SU-DHL-6 (cell line): ENCODE measurements at regions not wholly inside any gene's neighbourhood (a gene's known extent, or its start where the extent isn't known, plus 50 kb on each side); places are given as distances from the start of the nearest gene placed in this dataset.

ENCODE experiments used
- H2AFZ ChIP-seq: fragments of 200-600 bp; sonication (generic); 2 replicates; pipeline ENCODE4 v1.6.1; 2014; ENCODE audit warnings: low read depth, mild to moderate bottlenecking, moderate library complexity, mixed read lengths, antibody characterized with exemption, low read length; ENCODE audit not compliant: severe bottlenecking
- H3F3A ChIP-seq: fragments of 200-600 bp; shearing (Covaris generic); 2 replicates; pipeline ENCODE4 v1.6.0; 2016; ENCODE audit warnings: antibody characterized with exemption, mild to moderate bottlenecking; ENCODE audit not compliant: insufficient read depth
- H3K27ac ChIP-seq: fragments of 200-600 bp; sonication (generic); 2 replicates; pipeline ENCODE4 v1.5.1; 2016; ENCODE audit warnings: low read depth, mild to moderate bottlenecking, low read length, moderate library complexity, mixed read lengths
- H3K27me3 ChIP-seq: fragments of 200-600 bp; sonication (generic), shearing (Covaris generic); 2 replicates; pipeline ENCODE4 v1.6.0; 2014; ENCODE audit warnings: mild to moderate bottlenecking, low read length
- H3K36me3 ChIP-seq: fragments of 200-600 bp; sonication (generic); 2 replicates; pipeline ENCODE4 v1.6.1; 2014; ENCODE audit warnings: mild to moderate bottlenecking, low read length, mixed read lengths
- H3K4me2 ChIP-seq: fragments of 300-600, 200-600 bp; shearing (Covaris generic), sonication (generic); 2 replicates; pipeline ENCODE4 v1.6.0; 2014; ENCODE audit warnings: low read length, low read depth, mild to moderate bottlenecking; ENCODE audit not compliant: poor library complexity, severe bottlenecking
- H3K4me3 ChIP-seq: fragments of 200-600 bp; sonication (generic); 2 replicates; pipeline ENCODE4 v1.5.1; 2014; ENCODE audit warnings: antibody characterized with exemption, low read length, mild to moderate bottlenecking, mixed read lengths; ENCODE audit not compliant: insufficient read depth, poor library complexity, severe bottlenecking
- H3K79me2 ChIP-seq: fragments of 200-600 bp; sonication (generic); 2 replicates; pipeline ENCODE4 v1.6.1; 2014; ENCODE audit warnings: mild to moderate bottlenecking, low read length, moderate library complexity; ENCODE audit not compliant: insufficient read depth
- H3K9ac ChIP-seq: fragments of 200-600 bp; sonication (generic); 2 replicates; pipeline ENCODE4 v1.7.0; 2014; ENCODE audit warnings: mild to moderate bottlenecking, low read length
- H3K9me2 ChIP-seq: fragments of 200-600 bp; sonication (generic); replicated peaks from 2 replicates; pipeline ENCODE4 v1.6.1; 2014; ENCODE audit warnings: low read length; ENCODE audit not compliant: insufficient read depth
- H3K9me3 ChIP-seq: fragments of 200-600 bp; sonication (generic); 2 replicates; pipeline ENCODE4 v1.6.1; 2014; ENCODE audit warnings: low read length, mixed read lengths; ENCODE audit not compliant: insufficient read depth
- H4K20me1 ChIP-seq: fragments of 200-600 bp; sonication (generic); 2 replicates; pipeline ENCODE4 v1.6.1; 2014; ENCODE audit warnings: low read depth, mild to moderate bottlenecking, antibody characterized with exemption, low read length, moderate library complexity, mixed read lengths
- EZH2phosphoT487 ChIP-seq: fragments of 200-600 bp; sonication (generic), shearing (Covaris generic); conservative IDR thresholded peaks from 2 replicates; pipeline ENCODE4 v1.6.1; 2018; ENCODE audit warnings: mild to moderate bottlenecking, antibody characterized with exemption, low read length, moderate library complexity, mixed read lengths
- TF ChIP-seq, protein P1 (sequence below): fragments of 200-600 bp; sonication (generic); IDR thresholded peaks from one replicate; pipeline ENCODE4 v1.5.1; 2017; ENCODE audit warnings: antibody characterized with exemption, mild to moderate bottlenecking, low read length, moderate library complexity; ENCODE audit not compliant: insufficient read depth, poor library complexity, severe bottlenecking

GRCh38 chrX:125646195-125646594 is 326.5 kb downstream of the TEX13C start:
- no peak overlapping the region for H3K9ac ChIP-seq
- no peaks in the 10 kb centered on the region for H3F3A ChIP-seq
- H3K27ac ChIP-seq = no peak overlapping the region
- no peaks in the 10 kb centered on the region for H4K20me1 ChIP-seq
- no peaks in the 10 kb centered on the region for H3K9me3 ChIP-seq
- no peak for TF ChIP-seq EZH2phosphoT487
- TF ChIP-seq, protein P1, sequence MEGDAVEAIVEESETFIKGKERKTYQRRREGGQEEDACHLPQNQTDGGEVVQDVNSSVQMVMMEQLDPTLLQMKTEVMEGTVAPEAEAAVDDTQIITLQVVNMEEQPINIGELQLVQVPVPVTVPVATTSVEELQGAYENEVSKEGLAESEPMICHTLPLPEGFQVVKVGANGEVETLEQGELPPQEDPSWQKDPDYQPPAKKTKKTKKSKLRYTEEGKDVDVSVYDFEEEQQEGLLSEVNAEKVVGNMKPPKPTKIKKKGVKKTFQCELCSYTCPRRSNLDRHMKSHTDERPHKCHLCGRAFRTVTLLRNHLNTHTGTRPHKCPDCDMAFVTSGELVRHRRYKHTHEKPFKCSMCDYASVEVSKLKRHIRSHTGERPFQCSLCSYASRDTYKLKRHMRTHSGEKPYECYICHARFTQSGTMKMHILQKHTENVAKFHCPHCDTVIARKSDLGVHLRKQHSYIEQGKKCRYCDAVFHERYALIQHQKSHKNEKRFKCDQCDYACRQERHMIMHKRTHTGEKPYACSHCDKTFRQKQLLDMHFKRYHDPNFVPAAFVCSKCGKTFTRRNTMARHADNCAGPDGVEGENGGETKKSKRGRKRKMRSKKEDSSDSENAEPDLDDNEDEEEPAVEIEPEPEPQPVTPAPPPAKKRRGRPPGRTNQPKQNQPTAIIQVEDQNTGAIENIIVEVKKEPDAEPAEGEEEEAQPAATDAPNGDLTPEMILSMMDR = no peak
- no peak overlapping the region for H3K4me3 ChIP-seq
- H3K36me3 ChIP-seq = no peaks in the 10 kb centered on the region
- H3K9me2 ChIP-seq = no peaks in the 10 kb centered on the region
- H3K79me2 ChIP-seq = no peaks in the 10 kb centered on the region
- H3K27me3 ChIP-seq = no peaks in the 10 kb centered on the region
- no peak overlapping the region for H3K4me2 ChIP-seq
- no peak overlapping the region for H2AFZ ChIP-seq

- Histone ChIP-seq H3K9ac (no peak overlapping the region), H3K4me3 (no peak overlapping the region)
These were observed 331.8 kb downstream of the TEX13C start for GRCh38 chrX:125651426-125651825.

GRCh38 chrX:125654501-125654900 is 334.8 kb downstream of the TEX13C start:
- Histone ChIP-seq H3F3A (no peaks in the 10 kb centered on the region), H3K4me2 (no peak overlapping the region), H3K4me3 (no peak overlapping the region), H3K79me2 (no peaks in the 10 kb centered on the region), H3K27ac (no peak overlapping the region), H3K27me3 (no peaks in the 10 kb centered on the region), H3K9ac (no peak overlapping the region), H3K9me2 (no peaks in the 10 kb centered on the region), H4K20me1 (no peaks in the 10 kb centered on the region), H3K36me3 (no peaks in the 10 kb centered on the region), H3K9me3 (no peaks in the 10 kb centered on the region), H2AFZ (no peak overlapping the region)
- TF ChIP-seq, protein P1 = no peak
- no peak for TF ChIP-seq EZH2phosphoT487

More at GRCh38 chrX:125651426-125651825, 331.8 kb downstream of the TEX13C start:
- H4K20me1 ChIP-seq = no peaks in the 10 kb centered on the region
- no peak overlapping the region for H2AFZ ChIP-seq
- H3K36me3 ChIP-seq = no peaks in the 10 kb centered on the region
- H3K9me2 ChIP-seq = no peaks in the 10 kb centered on the region
- no peak overlapping the region for H3K4me2 ChIP-seq
- no peaks in the 10 kb centered on the region for H3K9me3 ChIP-seq
- no peaks in the 10 kb centered on the region for H3K79me2 ChIP-seq
- TF ChIP-seq, protein P1 = no peak
- TF ChIP-seq EZH2phosphoT487 = no peak
- no peaks in the 10 kb centered on the region for H3F3A ChIP-seq
- H3K27ac ChIP-seq = no peak overlapping the region
- no peaks in the 10 kb centered on the region for H3K27me3 ChIP-seq

GRCh38 chrX:125673758-125674157 is 354.1 kb downstream of the TEX13C start:
- Histone ChIP-seq H3K36me3 (no peaks in the 10 kb centered on the region), H3K4me2 (no peak overlapping the region), H3K9ac (no peak overlapping the region), H3K79me2 (no peaks in the 10 kb centered on the region), H2AFZ (no peak overlapping the region), H3K27me3 (no peaks in the 10 kb centered on the region), H3K9me3 (no peaks in the 10 kb centered on the region), H4K20me1 (no peaks in the 10 kb centered on the region), H3K4me3 (no peak overlapping the region), H3F3A (no peaks in the 10 kb centered on the region), H3K9me2 (no peaks in the 10 kb centered on the region), H3K27ac (no peak overlapping the region)
- TF ChIP-seq EZH2phosphoT487 = no peak
- TF ChIP-seq, protein P1 = no peak
